ENCODE measurements at regions not wholly inside any gene's neighbourhood (a gene's known extent, or its start where the extent isn't known, plus 50 kb on each side); places are given as distances from the start of the nearest gene placed in this dataset.
"Not testable (repeated sequence)": the region's sequence is repeated elsewhere in the genome, so short reads cannot be mapped to it uniquely, and the experiment has no call there.

DNA sequence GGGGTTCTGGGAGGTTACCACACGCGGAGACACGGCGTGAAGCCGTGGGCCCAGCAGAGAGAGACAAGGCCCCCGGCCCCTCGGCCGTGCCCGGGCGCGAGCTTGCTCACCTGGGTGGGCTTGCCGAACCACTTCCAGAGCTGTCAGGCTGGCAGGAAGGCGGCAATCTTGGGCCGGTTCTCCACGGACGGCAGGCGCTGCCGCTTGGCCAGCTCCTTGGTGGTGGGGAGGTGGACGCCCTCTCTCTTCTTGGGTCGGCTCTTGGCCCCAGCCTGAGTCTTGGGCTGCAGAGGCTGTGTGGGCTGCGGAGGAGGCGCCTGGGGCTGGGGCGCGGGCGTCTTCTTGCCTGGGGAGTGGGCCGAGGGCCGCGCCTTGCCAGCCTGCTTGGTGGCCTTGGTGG, 426.5 kb upstream of the ZNF722 start:
- TF ChIP-seq, protein P1, sequence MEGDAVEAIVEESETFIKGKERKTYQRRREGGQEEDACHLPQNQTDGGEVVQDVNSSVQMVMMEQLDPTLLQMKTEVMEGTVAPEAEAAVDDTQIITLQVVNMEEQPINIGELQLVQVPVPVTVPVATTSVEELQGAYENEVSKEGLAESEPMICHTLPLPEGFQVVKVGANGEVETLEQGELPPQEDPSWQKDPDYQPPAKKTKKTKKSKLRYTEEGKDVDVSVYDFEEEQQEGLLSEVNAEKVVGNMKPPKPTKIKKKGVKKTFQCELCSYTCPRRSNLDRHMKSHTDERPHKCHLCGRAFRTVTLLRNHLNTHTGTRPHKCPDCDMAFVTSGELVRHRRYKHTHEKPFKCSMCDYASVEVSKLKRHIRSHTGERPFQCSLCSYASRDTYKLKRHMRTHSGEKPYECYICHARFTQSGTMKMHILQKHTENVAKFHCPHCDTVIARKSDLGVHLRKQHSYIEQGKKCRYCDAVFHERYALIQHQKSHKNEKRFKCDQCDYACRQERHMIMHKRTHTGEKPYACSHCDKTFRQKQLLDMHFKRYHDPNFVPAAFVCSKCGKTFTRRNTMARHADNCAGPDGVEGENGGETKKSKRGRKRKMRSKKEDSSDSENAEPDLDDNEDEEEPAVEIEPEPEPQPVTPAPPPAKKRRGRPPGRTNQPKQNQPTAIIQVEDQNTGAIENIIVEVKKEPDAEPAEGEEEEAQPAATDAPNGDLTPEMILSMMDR (conservative IDR thresholded peaks at IDR 0.05): not testable (repeated sequence)
- not testable (repeated sequence) for TF ChIP-seq EZH2 (IDR thresholded peaks at IDR 0.05; ENCODE audit: low read depth)
